Esophagus muscularis mucosa (tissue), 4 donors: ENCODE measurements at regions not wholly inside any gene's neighbourhood (a gene's known extent, or its start where the extent isn't known, plus 50 kb on each side); places are given as distances from the start of the nearest gene placed in this dataset.

Experiments
- DNase-seq: peaks from one replicate; pipeline ENCODE4 v3.0.0-alpha.2; 2017; ENCODE audit errors: extremely low spot score
- H3K27ac ChIP-seq, 4 donors: fragments of 200-600 bp; sonication (generic); replicated peaks in 1 of 4; 1 replicate in 3 of 4; 2 replicates in 1 of 4; pipeline ENCODE4 v1.5.1; 2016 to 2019; ENCODE audit warnings: mild to moderate bottlenecking in 1 of 4
- H3K27me3 ChIP-seq, 4 donors: fragments of 200-600 bp; sonication (generic); one replicate each; pipeline versions ENCODE4 v1.5.1 to v1.6.0; 2016 to 2019
- H3K36me3 ChIP-seq, 4 donors: fragments of 200-600 bp; sonication (generic); one replicate each; pipeline ENCODE4 v1.5.1; 2016 to 2019
- H3K4me1 ChIP-seq, 4 donors: fragments of 200-600 bp; sonication (generic); one replicate each; pipeline ENCODE4 v1.5.1; 2016 to 2019
- H3K4me3 ChIP-seq, 4 donors: fragments of 200-600 bp; sonication (generic); 1 replicate in 2 of 4; 2 replicates in 2 of 4; pipeline ENCODE4 v1.5.1; 2016 to 2019; ENCODE audit warnings: mild to moderate bottlenecking in 4 of 4, moderate library complexity in 1 of 4
- H3K9me3 ChIP-seq, 4 donors: fragments of 200-600 bp; sonication (generic); 1 replicate in 3 of 4; 2 replicates in 1 of 4; pipeline ENCODE4 v1.5.1; 2016 to 2019
- EP300 ChIP-seq: sonication (generic); formaldehyde crosslinking; IDR thresholded peaks from one replicate; pipeline ENCODE4 v1.6.1; 2017; ENCODE audit warnings: antibody characterized with exemption
- POLR2A ChIP-seq: fragments of 450-650 bp; IDR thresholded peaks from one replicate; pipeline ENCODE4 v1.6.1; 2017; ENCODE audit warnings: antibody characterized with exemption, moderate library complexity, mild to moderate bottlenecking, low read depth
- POLR2AphosphoS5 ChIP-seq, 2 donors: sonication (generic); formaldehyde crosslinking; IDR thresholded peaks; one replicate each; pipeline ENCODE4 v1.6.1; 2017; ENCODE audit warnings: antibody characterized with exemption in 2 of 2
- WGBS: methylation state at CpG from one replicate; pipeline ENCODE4 v1.1.5; 2018; 5-methylcytosine and 5-hydroxymethylcytosine counted together
- intact Hi-C: fragments of 100-400 bp; cut with DNase I; formaldehyde crosslinking; loops from one replicate; pipeline ENCODE4 v1.15.1; 2023
- TF ChIP-seq, protein P1 (sequence below), 3 experiments: fragments of 200-600 bp in 2 of 3; fragments of 450-650 bp in 1 of 3; sonication (generic) in 2 of 3; IDR thresholded peaks; one replicate each; pipeline ENCODE4 v1.5.1; 2017 to 2019; ENCODE audit warnings: antibody characterized with exemption in 3 of 3, mild to moderate bottlenecking in 2 of 3, moderate library complexity in 1 of 3

DNA sequence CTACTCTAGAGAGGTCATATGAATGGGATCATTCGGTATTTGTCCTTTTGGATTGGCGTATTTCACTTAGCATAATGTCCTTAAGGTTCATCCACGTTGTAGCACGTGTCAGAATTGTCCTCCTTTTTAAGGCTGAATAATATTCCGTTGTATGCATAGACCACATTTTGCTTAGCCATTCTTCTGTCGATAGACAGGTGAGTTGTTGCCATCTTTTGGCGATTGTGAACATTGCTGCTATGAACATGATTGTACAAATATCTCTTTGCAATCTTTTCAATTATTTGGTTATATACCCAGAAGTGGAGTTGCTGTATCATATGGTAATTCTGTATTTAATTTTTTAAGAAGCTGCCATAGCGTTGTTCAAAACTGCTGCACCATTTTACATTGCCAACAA is 52.4 kb upstream of the GOLGA8J start:
- H3K27me3 ChIP-seq: no peaks in the 10 kb centered on the region
- H3K4me1 ChIP-seq: no peaks in the 10 kb centered on the region
- H3K27ac ChIP-seq: no peak overlapping the region
- H3K4me3 ChIP-seq: no peak overlapping the region
- 86% methylated on average over 8 of the region's 8 CpGs for WGBS
- intact Hi-C loops: no loop called here
- H3K36me3 ChIP-seq: no peaks in the 10 kb centered on the region
- TF ChIP-seq EP300 (no peak), POLR2A (no peak), POLR2AphosphoS5 (IDR thresholded peaks at IDR 0.05) (no peak)
- TF ChIP-seq, protein P1, sequence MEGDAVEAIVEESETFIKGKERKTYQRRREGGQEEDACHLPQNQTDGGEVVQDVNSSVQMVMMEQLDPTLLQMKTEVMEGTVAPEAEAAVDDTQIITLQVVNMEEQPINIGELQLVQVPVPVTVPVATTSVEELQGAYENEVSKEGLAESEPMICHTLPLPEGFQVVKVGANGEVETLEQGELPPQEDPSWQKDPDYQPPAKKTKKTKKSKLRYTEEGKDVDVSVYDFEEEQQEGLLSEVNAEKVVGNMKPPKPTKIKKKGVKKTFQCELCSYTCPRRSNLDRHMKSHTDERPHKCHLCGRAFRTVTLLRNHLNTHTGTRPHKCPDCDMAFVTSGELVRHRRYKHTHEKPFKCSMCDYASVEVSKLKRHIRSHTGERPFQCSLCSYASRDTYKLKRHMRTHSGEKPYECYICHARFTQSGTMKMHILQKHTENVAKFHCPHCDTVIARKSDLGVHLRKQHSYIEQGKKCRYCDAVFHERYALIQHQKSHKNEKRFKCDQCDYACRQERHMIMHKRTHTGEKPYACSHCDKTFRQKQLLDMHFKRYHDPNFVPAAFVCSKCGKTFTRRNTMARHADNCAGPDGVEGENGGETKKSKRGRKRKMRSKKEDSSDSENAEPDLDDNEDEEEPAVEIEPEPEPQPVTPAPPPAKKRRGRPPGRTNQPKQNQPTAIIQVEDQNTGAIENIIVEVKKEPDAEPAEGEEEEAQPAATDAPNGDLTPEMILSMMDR (IDR thresholded peaks at IDR 0.05): no peak
- DNase-seq: no peak
- peaks cover 0 to 10% (median 5%) of the 10 kb centered on the region in 4 donors for H3K9me3 ChIP-seq

- Histone ChIP-seq H3K27me3 (peaks cover 0 to 7% (median 0%) of the 10 kb centered on the region in 4 donors), H3K4me3 (no peak overlapping the region), H3K9me3 (no peaks in the 10 kb centered on the region), H3K27ac (no peak overlapping the region), H3K36me3 (no peaks in the 10 kb centered on the region), H3K4me1 (no peaks in the 10 kb centered on the region)
- 49% methylated on average over 6 of the region's 6 CpGs for WGBS
- no peak for DNase-seq
- TF ChIP-seq POLR2A: no peak
- TF ChIP-seq EP300: no peak
- intact Hi-C loops: no loop called here
These were observed 58.9 kb upstream of the GOLGA8J start for GRCh38 chr15:30023798-30024295.

GRCh38 chr15:30010746-30011145 is 72.0 kb upstream of the GOLGA8J start:
- intact Hi-C loops: no loop called here
- Histone ChIP-seq H3K36me3 (no peaks in the 10 kb centered on the region), H3K9me3 (peaks cover 0 to 9% (median 0%) of the 10 kb centered on the region in 4 donors), H3K27me3 (peaks cover 0 to 7% (median 0%) of the 10 kb centered on the region in 4 donors), H3K4me1 (no peaks in the 10 kb centered on the region), H3K4me3 (no peak overlapping the region), H3K27ac (no peak overlapping the region)
- no peak for DNase-seq
- no peak for TF ChIP-seq EP300
- TF ChIP-seq POLR2AphosphoS5 (IDR thresholded peaks at IDR 0.05): no peak
- TF ChIP-seq, protein P1 (IDR thresholded peaks at IDR 0.05): no peak
- no peak for TF ChIP-seq POLR2A
- WGBS: 79% methylated on average over 2 of the region's 2 CpGs

DNA sequence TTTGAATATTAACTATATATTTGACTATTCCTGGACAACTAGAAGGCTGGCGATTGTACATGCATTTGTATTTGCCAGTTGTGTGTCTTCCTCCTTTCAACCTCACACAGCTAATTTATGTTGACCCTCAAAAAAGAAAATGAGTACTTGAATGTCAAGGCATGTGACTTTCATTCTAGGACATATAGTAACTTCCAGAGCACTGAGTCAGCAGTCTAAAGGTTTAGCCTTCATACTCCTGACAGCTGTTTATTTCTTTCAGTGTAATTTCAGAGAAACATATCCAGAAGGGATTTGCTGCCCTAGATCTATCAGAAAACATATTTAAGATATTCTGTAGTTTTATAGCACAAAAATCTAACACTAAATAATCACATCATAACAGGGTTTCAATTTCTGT is 74.6 kb upstream of the GOLGA8J start:
- Histone ChIP-seq H3K4me1 (no peaks in the 10 kb centered on the region), H3K4me3 (no peak overlapping the region), H3K36me3 (no peaks in the 10 kb centered on the region), H3K27ac (no peak overlapping the region), H3K9me3 (peaks cover 0 to 9% (median 0%) of the 10 kb centered on the region in 4 donors), H3K27me3 (peaks cover 0 to 7% (median 0%) of the 10 kb centered on the region in 4 donors)
- no peak for DNase-seq
- 94% methylated on average over 1 of the region's 1 CpG for WGBS
- no peak for TF ChIP-seq POLR2AphosphoS5 (IDR thresholded peaks at IDR 0.05)
- TF ChIP-seq, protein P1 (IDR thresholded peaks at IDR 0.05): no peak
- TF ChIP-seq POLR2A: no peak
- no peak for TF ChIP-seq EP300
- intact Hi-C loops: no loop called here

GRCh38 chr15:30001602-30002001 is 81.2 kb upstream of the GOLGA8J start:
- intact Hi-C loops: no loop called here
- 88% methylated on average over 4 of the region's 5 CpGs for WGBS

DNA sequence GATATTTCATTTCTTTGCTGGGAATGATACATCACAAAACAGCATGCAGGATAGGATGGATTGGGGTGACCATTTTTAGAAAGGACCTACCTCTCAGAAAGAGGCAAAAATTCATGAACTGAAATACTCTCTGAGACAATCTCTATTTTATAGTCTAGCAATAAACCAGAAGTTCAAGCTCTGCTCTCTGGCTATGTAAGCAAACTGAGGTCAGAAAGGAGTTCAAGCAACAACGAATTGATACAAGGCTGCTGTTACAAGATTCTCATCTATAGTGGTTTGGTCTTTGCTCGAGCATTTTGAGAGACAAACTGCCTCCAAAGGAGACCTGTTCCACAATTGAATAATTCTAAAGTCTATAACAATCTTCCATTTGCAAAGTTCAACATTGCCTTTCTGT is 84.7 kb upstream of the GOLGA8J start:
- TF ChIP-seq POLR2A (no peak), EP300 (no peak), POLR2AphosphoS5 (IDR thresholded peaks at IDR 0.05) (no peak)
- TF ChIP-seq, protein P1 (IDR thresholded peaks at IDR 0.05): no peak
- intact Hi-C loops: no loop called here
- H3K36me3 ChIP-seq: no peaks in the 10 kb centered on the region
- DNase-seq: no peak
- no peaks in the 10 kb centered on the region for H3K4me1 ChIP-seq
- H3K27ac ChIP-seq: no peak overlapping the region
- no peaks in the 10 kb centered on the region for H3K9me3 ChIP-seq
- WGBS: 81% methylated on average over 2 of the region's 2 CpGs
- H3K27me3 ChIP-seq: no peaks in the 10 kb centered on the region
- H3K4me3 ChIP-seq: no peak overlapping the region

More at GRCh38 chr15:30001602-30002001, 81.2 kb upstream of the GOLGA8J start:
- Histone ChIP-seq H3K4me3 (no peak overlapping the region), H3K27ac (no peak overlapping the region), H3K36me3 (no peaks in the 10 kb centered on the region), H3K9me3 (no peaks in the 10 kb centered on the region), H3K27me3 (no peaks in the 10 kb centered on the region), H3K4me1 (no peaks in the 10 kb centered on the region)
- DNase-seq: no peak
- no peak for TF ChIP-seq POLR2A
